HFFc6 (cell line): ENCODE measurements at regions not wholly inside any gene's neighbourhood (a gene's known extent, or its start where the extent isn't known, plus 50 kb on each side); places are given as distances from the start of the nearest gene placed in this dataset.

Experiments
- DNase-seq: peaks from one replicate; pipeline ENCODE4 v3.0.0-alpha.2; 2018
- H3K27ac Mint-ChIP-seq: 2 replicates; pipeline ENCODE4 v1.8.0; 2020; ENCODE audit warnings: mild to moderate bottlenecking, mixed read lengths
- H3K27me3 Mint-ChIP-seq: 2 replicates; pipeline ENCODE4 v1.8.0; 2021; ENCODE audit warnings: mild to moderate bottlenecking, moderate library complexity, mixed read lengths; ENCODE audit not compliant: insufficient read depth
- H3K36me3 Mint-ChIP-seq: 2 replicates; pipeline ENCODE4 v1.8.0; 2021; ENCODE audit warnings: low read depth, mixed read lengths
- H3K4me1 Mint-ChIP-seq: 2 replicates; pipeline ENCODE4 v1.8.0; 2020; ENCODE audit warnings: low read depth, mixed read lengths
- H3K4me3 Mint-ChIP-seq: 2 replicates; pipeline ENCODE4 v1.8.0; 2020; ENCODE audit warnings: mild to moderate bottlenecking, moderate library complexity, mixed read lengths
- H3K9me3 Mint-ChIP-seq: 2 replicates; pipeline ENCODE4 v1.8.0; 2020; ENCODE audit warnings: mild to moderate bottlenecking, mixed read lengths
- TF ChIP-seq, protein P1 (sequence below): fragments of 200-600 bp; sonication (generic); IDR thresholded peaks from 2 replicates; pipeline ENCODE4 v1.5.0; 2021; ENCODE audit warnings: antibody characterized with exemption, mild to moderate bottlenecking

DNA sequence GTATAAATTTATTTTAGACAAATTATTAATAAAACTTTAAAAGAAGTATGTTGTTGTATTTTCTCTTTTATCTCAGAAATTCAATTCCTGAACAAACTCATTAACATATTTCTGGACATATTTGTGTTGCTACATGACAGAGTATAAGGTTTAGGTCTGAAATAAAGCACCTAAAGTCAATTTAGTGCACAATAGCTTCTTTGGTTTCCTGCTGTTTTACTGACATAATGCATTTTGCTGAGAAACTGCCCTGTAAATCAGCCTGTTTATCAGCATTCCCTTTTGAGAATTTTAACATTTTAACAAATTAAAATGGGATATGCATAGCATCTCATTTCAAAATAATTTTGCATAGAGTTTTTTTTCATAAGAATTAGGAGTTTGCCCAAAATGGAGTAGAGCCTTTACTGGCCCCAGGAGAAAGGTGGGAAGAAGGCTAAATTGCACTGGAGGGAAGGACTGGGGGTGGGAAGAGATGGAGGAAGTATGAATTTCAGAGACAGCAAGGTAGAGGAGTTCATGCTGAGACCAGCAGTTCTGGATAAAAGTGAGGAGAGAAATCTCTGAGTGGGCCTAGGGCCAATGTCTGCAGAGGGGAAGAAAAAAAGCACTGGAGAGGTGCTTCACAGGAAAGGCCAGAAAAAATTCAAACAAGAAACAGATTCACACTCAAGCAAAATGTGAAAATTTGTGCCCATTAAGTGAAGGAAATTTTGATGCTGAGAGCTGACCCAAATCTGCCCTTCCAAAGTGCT is 324.2 kb upstream of the HSF2 start:
- H3K4me3 Mint-ChIP-seq, result no peak overlapping the region
- H3K27me3 Mint-ChIP-seq, result no peaks in the 10 kb centered on the region; the same call in 1 of the 2 replicates
- H3K36me3 Mint-ChIP-seq, result no peaks in the 10 kb centered on the region
- no peaks in the 10 kb centered on the region for H3K9me3 Mint-ChIP-seq
- no peaks in the 10 kb centered on the region for H3K4me1 Mint-ChIP-seq
- H3K27ac Mint-ChIP-seq, result no peak overlapping the region
- TF ChIP-seq, protein P1, sequence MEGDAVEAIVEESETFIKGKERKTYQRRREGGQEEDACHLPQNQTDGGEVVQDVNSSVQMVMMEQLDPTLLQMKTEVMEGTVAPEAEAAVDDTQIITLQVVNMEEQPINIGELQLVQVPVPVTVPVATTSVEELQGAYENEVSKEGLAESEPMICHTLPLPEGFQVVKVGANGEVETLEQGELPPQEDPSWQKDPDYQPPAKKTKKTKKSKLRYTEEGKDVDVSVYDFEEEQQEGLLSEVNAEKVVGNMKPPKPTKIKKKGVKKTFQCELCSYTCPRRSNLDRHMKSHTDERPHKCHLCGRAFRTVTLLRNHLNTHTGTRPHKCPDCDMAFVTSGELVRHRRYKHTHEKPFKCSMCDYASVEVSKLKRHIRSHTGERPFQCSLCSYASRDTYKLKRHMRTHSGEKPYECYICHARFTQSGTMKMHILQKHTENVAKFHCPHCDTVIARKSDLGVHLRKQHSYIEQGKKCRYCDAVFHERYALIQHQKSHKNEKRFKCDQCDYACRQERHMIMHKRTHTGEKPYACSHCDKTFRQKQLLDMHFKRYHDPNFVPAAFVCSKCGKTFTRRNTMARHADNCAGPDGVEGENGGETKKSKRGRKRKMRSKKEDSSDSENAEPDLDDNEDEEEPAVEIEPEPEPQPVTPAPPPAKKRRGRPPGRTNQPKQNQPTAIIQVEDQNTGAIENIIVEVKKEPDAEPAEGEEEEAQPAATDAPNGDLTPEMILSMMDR, result no peak
- no peak for DNase-seq

DNA sequence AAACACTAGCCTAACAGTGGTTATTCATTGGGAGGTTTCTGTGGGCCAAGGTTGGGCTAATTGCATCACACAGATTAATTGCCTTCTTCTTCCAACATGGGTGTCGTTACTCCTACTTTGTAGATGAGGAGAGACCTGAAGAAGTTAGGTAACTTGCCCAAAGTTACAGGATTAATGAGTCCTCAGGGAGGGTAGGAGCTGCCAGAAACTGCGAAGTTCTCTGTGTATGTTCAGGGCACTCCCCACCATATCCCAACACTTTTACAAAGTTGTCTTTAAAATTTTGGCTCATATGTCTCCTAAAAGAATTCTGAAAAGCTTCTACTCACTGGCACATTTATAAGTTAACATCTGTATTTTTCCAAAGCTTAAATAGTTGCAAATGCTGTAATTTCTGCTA is 323.5 kb upstream of the HSF2 start:
- no peak overlapping the region for H3K27ac Mint-ChIP-seq
- H3K9me3 Mint-ChIP-seq, result no peaks in the 10 kb centered on the region
- H3K4me1 Mint-ChIP-seq, result no peaks in the 10 kb centered on the region
- TF ChIP-seq, protein P1, result no peak
- no peaks in the 10 kb centered on the region; the same call in 1 of the 2 replicates for H3K27me3 Mint-ChIP-seq
- no peaks in the 10 kb centered on the region for H3K36me3 Mint-ChIP-seq
- no peak for DNase-seq
- no peak overlapping the region for H3K4me3 Mint-ChIP-seq

DNA sequence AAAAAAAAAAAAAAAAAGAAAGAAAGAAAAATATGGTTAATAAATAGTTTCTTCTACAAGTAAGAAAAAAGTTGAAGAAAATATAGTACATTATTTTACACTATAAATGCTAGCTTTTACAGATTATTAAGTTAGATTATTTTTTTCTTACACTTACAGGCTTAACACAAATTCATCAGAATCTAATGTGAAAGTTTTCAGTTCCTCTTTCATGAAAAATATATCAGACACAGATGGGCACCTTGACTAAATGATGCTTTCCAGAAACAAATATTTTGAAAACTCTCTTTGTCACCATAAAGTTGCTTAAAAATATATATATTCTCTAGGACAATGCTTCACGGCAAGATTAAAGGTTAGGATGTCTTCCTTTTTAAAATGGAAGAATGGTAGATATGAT is 321.8 kb upstream of the HSF2 start:
- no peak overlapping the region for H3K4me3 Mint-ChIP-seq
- H3K4me1 Mint-ChIP-seq, result peaks cover 5% of the 10 kb centered on the region; the same call in 1 of the 2 replicates
- no peak overlapping the region for H3K27ac Mint-ChIP-seq
- no peak for DNase-seq
- no peaks in the 10 kb centered on the region; the same call in 1 of the 2 replicates for H3K27me3 Mint-ChIP-seq
- H3K9me3 Mint-ChIP-seq, result no peaks in the 10 kb centered on the region
- TF ChIP-seq, protein P1, result no peak
- H3K36me3 Mint-ChIP-seq, result no peaks in the 10 kb centered on the region

DNA sequence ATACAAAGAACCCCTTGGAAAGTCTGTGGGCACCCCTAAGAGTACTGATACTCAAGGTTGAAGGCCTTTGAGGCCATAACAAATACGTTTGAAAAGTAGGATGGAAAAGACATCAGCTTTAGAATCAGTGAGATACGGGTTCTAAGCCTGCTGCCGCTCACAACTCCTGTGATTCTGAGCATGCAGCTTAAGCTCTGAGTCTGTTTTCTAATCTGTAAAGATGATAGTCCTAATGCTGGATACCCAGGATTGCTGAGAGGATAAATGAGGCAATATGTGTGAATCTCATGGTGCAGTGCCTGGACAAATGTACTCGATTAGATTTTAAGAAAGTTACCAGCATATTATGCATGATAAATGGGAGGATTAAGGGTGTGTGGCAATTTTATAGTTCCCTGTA is 321.0 kb upstream of the HSF2 start:
- no peaks in the 10 kb centered on the region for H3K36me3 Mint-ChIP-seq
- H3K9me3 Mint-ChIP-seq, result no peaks in the 10 kb centered on the region
- no peak overlapping the region for H3K4me3 Mint-ChIP-seq
- TF ChIP-seq, protein P1, result no peak
- H3K27ac Mint-ChIP-seq, result no peak overlapping the region
- no peaks in the 10 kb centered on the region; the same call in 1 of the 2 replicates for H3K27me3 Mint-ChIP-seq
- peaks cover 5% of the 10 kb centered on the region; the same call in 1 of the 2 replicates for H3K4me1 Mint-ChIP-seq
- DNase-seq, result no peak

DNA sequence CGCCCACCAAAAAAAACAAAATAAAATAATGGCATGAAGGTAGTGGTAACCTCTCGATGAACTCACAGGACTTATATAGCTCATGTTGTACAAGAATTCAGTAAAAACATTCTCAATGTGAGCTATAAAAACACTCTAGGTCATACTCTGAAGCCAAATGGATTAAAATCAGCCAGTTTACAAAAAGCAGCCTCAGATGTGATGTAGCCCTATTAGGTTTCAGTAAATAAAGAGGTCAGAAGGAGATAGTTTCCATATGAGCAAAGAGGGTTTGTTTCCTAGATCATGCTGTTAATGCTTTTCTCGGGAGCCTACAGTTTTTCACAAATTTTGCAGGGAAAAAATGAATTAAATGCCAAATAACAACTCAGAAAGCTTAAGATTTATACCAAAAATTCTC is 319.5 kb upstream of the HSF2 start:
- Mint-ChIP-seq H3K4me1 (peaks cover 5% of the 10 kb centered on the region; the same call in 1 of the 2 replicates), H3K27ac (no peak overlapping the region), H3K36me3 (no peaks in the 10 kb centered on the region), H3K27me3 (no peaks in the 10 kb centered on the region; the same call in 1 of the 2 replicates), H3K4me3 (no peak overlapping the region), H3K9me3 (no peaks in the 10 kb centered on the region)
- TF ChIP-seq, protein P1, result no peak
- no peak for DNase-seq
